ENCODE measurements at regions not wholly inside any gene's neighbourhood (a gene's known extent, or its start where the extent isn't known, plus 50 kb on each side); places are given as distances from the start of the nearest gene placed in this dataset.

DNA sequence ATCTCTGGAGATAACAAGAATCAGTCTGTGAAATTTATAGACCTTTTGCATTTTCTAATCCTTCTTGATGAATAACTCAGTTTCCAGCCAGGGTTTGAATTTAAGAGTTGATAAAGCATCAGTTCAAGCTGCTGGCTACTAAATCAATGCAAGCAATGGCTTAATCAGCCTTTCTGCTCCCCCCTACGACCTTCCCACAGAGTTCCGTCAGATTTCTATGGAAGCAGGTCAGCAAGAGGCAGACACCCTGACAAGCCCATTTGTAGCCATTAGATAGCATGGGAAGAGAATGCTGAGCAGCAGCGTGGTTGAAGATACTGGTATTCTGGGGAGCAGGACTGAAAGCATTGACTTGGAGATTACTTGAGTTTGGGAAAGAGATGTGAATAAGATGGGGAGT, 868.1 kb downstream of the KCNJ2 start:
- peaks cover 12% of the 10 kb centered on the region; the same call in 1 of the 2 replicates for H3K27me3 ChIP-seq (ENCODE audit: control insufficient read depth, insufficient read depth, low read length)
- no peak for DNase-seq (ENCODE audit: low read depth, low spot score)
- no peaks in the 10 kb centered on the region for H3K9me3 ChIP-seq (ENCODE audit: control insufficient read depth, insufficient read depth, low read length)
- no peaks in the 10 kb centered on the region; the same call in 1 of the 2 replicates for H3K4me1 ChIP-seq (ENCODE audit: control insufficient read depth, insufficient read depth, low read length)
- no peak overlapping the region for H3K27ac ChIP-seq (ENCODE audit: low read length)
- WGBS (ENCODE audit: insufficient coverage, insufficient read length): no CpG with 5 or more reads among the region's 3 CpGs
- H3K36me3 ChIP-seq (ENCODE audit: control insufficient read depth, insufficient read depth, low read length): no peaks in the 10 kb centered on the region
- H3K4me3 ChIP-seq (ENCODE audit: low read length): no peak overlapping the region

DNA sequence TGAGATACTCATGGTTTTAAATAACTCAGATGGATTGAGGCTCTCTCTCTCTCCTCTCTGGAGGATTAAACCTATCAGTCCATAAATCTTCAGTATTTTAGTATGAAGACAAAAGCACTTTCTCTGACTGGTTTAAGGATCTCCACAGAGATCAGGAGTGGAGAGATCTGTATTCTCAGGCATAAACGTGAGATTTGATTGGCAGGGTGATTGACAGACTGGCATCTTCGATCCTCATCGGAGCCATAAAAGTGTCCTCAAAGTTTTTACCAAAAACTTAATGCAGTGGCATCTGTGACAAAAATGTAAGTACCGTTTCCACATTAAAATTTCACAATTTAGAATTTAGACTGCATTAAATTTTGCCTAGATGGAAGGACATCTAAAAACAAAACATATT, 870.1 kb downstream of the KCNJ2 start:
- no peaks in the 10 kb centered on the region for H3K36me3 ChIP-seq (ENCODE audit: control insufficient read depth, insufficient read depth, low read length)
- no peaks in the 10 kb centered on the region for H3K9me3 ChIP-seq (ENCODE audit: control insufficient read depth, insufficient read depth, low read length)
- no peak for DNase-seq (ENCODE audit: low read depth, low spot score)
- H3K4me3 ChIP-seq (ENCODE audit: low read length): no peak overlapping the region
- H3K27ac ChIP-seq (ENCODE audit: low read length): no peak overlapping the region
- WGBS (ENCODE audit: insufficient coverage, insufficient read length): no CpG with 5 or more reads among the region's 4 CpGs
- no peaks in the 10 kb centered on the region for H3K4me1 ChIP-seq (ENCODE audit: control insufficient read depth, insufficient read depth, low read length)
- H3K27me3 ChIP-seq (ENCODE audit: control insufficient read depth, insufficient read depth, low read length): peaks cover 10% of the 10 kb centered on the region; the same call in 1 of the 2 replicates

DNA sequence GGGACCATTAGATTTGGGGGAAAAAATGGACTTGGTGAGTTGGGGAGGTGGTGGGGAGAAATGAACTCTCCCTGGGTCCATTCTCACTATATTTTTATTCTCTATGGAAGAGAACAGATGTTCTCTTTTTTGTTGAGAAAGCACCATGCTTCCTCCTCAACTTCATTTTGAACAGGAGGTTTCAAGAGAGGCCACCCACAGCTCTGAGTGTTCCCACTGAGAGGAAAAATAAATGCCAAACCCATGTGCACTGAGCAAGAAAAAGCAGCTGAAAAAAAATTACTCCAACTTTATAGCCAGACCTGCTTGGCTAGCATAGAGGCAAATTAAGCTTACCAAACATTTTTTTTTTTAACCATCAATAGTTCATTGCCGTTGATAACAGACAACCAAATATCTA, 883.6 kb downstream of the KCNJ2 start:
- Histone ChIP-seq H3K4me1 (ENCODE audit: control insufficient read depth, insufficient read depth, low read length) (no peaks in the 10 kb centered on the region), H3K36me3 (ENCODE audit: control insufficient read depth, insufficient read depth, low read length) (no peaks in the 10 kb centered on the region), H3K27ac (ENCODE audit: low read length) (no peak overlapping the region), H3K27me3 (ENCODE audit: control insufficient read depth, insufficient read depth, low read length) (no peaks in the 10 kb centered on the region), H3K4me3 (ENCODE audit: low read length) (no peak overlapping the region), H3K9me3 (ENCODE audit: control insufficient read depth, insufficient read depth, low read length) (no peaks in the 10 kb centered on the region)
- WGBS (ENCODE audit: insufficient coverage, insufficient read length): no CpG with 5 or more reads among the region's 1 CpG
- no peak for DNase-seq (ENCODE audit: low read depth, low spot score)

DNA sequence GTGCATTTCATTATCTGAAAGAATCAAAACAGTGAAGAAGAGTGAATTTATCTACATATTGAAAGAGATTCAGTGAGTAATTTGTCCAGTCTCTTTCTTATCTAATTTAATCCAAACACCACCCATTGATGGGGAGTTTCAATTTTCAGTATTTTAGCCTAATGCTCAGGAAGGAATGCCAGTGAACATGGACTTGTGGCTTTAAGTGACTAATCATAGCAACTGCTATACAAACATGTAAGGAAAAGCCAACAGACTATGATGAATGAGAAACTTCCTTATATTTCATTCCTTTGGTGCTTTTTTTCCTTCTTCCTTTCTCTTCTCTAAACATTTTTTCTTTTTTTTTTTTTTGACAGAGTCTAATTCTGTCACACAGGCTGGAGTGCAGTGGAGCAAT, 885.8 kb downstream of the KCNJ2 start:
- H3K9me3 ChIP-seq (ENCODE audit: control insufficient read depth, insufficient read depth, low read length): no peaks in the 10 kb centered on the region
- H3K4me1 ChIP-seq (ENCODE audit: control insufficient read depth, insufficient read depth, low read length): no peaks in the 10 kb centered on the region
- H3K27me3 ChIP-seq (ENCODE audit: control insufficient read depth, insufficient read depth, low read length): no peaks in the 10 kb centered on the region
- no peak overlapping the region for H3K4me3 ChIP-seq (ENCODE audit: low read length)
- no peak overlapping the region for H3K27ac ChIP-seq (ENCODE audit: low read length)
- no peak for DNase-seq (ENCODE audit: low read depth, low spot score)
- no peaks in the 10 kb centered on the region for H3K36me3 ChIP-seq (ENCODE audit: control insufficient read depth, insufficient read depth, low read length)

DNA sequence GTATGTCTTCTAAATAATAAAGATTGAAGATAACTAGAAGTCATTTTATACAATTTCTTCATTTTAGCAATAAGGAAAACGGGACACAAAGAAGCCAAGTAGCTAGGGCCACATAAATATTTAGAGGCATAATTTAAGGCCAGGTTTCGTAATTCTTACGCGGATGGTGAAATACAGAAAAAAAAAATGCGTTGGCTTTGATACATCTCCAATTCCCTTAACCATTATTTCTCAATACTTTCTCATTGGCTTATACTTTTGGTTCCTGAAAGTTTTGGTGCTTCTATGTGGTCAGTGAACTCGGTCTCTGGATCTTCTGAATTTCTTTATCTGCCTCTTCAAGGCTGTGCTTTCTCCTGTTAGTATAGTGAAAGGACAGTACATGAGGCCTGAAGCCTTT, 888.1 kb downstream of the KCNJ2 start:
- no peaks in the 10 kb centered on the region for H3K9me3 ChIP-seq (ENCODE audit: control insufficient read depth, insufficient read depth, low read length)
- H3K36me3 ChIP-seq (ENCODE audit: control insufficient read depth, insufficient read depth, low read length): no peaks in the 10 kb centered on the region
- no peak overlapping the region for H3K27ac ChIP-seq (ENCODE audit: low read length)
- H3K4me1 ChIP-seq (ENCODE audit: control insufficient read depth, insufficient read depth, low read length): no peaks in the 10 kb centered on the region
- no CpG with 5 or more reads among the region's 6 CpGs for WGBS (ENCODE audit: insufficient coverage, insufficient read length)
- no peak for DNase-seq (ENCODE audit: low read depth, low spot score)
- H3K4me3 ChIP-seq (ENCODE audit: low read length): no peak overlapping the region
- no peaks in the 10 kb centered on the region for H3K27me3 ChIP-seq (ENCODE audit: control insufficient read depth, insufficient read depth, low read length)

DNA sequence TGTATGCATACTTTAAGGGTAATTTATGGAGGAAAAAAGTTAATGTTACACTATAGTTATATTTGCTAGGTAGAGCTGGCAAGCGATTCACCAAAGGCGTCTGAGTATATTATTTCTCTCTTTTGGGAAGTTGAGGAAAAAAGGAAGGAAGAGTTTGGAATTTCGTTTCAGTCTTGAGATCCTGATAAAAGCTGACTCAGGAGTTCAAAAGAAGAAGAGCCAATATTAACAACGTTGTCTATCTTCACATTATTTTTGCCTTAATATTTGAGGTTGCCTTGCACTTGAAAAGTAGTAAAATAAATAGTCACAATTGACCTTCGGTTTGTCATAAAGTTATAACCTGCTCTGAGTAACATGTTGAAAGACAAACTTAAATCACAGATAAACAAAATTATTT, 888.6 kb downstream of the KCNJ2 start:
- Histone ChIP-seq H3K4me1 (ENCODE audit: control insufficient read depth, insufficient read depth, low read length) (no peaks in the 10 kb centered on the region), H3K9me3 (ENCODE audit: control insufficient read depth, insufficient read depth, low read length) (no peaks in the 10 kb centered on the region), H3K36me3 (ENCODE audit: control insufficient read depth, insufficient read depth, low read length) (no peaks in the 10 kb centered on the region), H3K4me3 (ENCODE audit: low read length) (no peak overlapping the region), H3K27ac (ENCODE audit: low read length) (no peak overlapping the region), H3K27me3 (ENCODE audit: control insufficient read depth, insufficient read depth, low read length) (no peaks in the 10 kb centered on the region)
- DNase-seq (ENCODE audit: low read depth, low spot score): no peak
- no CpG with 5 or more reads among the region's 5 CpGs for WGBS (ENCODE audit: insufficient coverage, insufficient read length)

DNA sequence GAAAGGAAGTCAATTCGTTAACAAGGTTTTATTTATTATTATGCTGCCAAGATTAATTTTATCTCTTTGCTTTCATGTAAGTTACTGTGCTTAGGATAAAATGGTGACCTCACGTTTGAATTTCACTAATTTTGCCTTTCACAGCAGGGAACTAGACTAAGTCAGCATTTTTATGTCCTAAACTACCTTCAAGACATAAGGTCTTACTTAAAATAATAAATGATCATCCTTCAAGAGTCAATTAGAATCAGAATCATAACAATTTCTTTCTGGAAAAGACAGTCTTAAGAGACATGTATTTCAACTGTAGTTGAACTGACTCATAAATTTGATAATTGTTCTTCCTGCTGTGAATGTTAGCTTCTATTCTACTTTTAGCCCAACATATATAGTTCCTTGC, 893.8 kb downstream of the KCNJ2 start:
- Histone ChIP-seq H3K9me3 (ENCODE audit: control insufficient read depth, insufficient read depth, low read length) (no peaks in the 10 kb centered on the region), H3K4me1 (ENCODE audit: control insufficient read depth, insufficient read depth, low read length) (no peaks in the 10 kb centered on the region), H3K27ac (ENCODE audit: low read length) (no peak overlapping the region), H3K36me3 (ENCODE audit: control insufficient read depth, insufficient read depth, low read length) (no peaks in the 10 kb centered on the region), H3K4me3 (ENCODE audit: low read length) (no peak overlapping the region), H3K27me3 (ENCODE audit: control insufficient read depth, insufficient read depth, low read length) (no peaks in the 10 kb centered on the region)
- WGBS (ENCODE audit: insufficient coverage, insufficient read length): no CpG with 5 or more reads among the region's 2 CpGs
- DNase-seq (ENCODE audit: low read depth, low spot score): no peak

DNA sequence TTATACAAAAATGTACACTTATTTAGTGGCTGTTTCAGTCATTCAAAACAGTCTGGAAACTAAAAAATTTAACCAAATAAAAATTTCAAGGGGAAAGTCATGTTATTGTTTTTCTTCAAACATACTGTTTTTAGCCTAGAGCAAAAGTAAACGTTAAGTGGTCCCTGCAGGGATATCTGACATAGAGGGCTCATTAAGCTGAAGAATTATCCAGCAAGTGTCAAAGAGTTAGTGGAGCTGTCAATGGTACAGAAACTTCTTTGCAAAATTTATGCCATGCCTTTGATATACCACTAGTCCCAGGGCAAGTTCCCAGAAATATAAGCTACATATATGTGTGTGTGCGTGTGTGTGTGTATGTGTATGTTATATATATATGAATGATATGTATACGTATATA, 894.2 kb downstream of the KCNJ2 start:
- H3K4me3 ChIP-seq (ENCODE audit: low read length): no peak overlapping the region
- H3K36me3 ChIP-seq (ENCODE audit: control insufficient read depth, insufficient read depth, low read length): no peaks in the 10 kb centered on the region
- no peaks in the 10 kb centered on the region for H3K9me3 ChIP-seq (ENCODE audit: control insufficient read depth, insufficient read depth, low read length)
- no peak for DNase-seq (ENCODE audit: low read depth, low spot score)
- WGBS (ENCODE audit: insufficient coverage, insufficient read length): 100% methylated on average over 1 of the region's 3 CpGs
- no peaks in the 10 kb centered on the region for H3K4me1 ChIP-seq (ENCODE audit: control insufficient read depth, insufficient read depth, low read length)
- no peaks in the 10 kb centered on the region for H3K27me3 ChIP-seq (ENCODE audit: control insufficient read depth, insufficient read depth, low read length)
- H3K27ac ChIP-seq (ENCODE audit: low read length): no peak overlapping the region

DNA sequence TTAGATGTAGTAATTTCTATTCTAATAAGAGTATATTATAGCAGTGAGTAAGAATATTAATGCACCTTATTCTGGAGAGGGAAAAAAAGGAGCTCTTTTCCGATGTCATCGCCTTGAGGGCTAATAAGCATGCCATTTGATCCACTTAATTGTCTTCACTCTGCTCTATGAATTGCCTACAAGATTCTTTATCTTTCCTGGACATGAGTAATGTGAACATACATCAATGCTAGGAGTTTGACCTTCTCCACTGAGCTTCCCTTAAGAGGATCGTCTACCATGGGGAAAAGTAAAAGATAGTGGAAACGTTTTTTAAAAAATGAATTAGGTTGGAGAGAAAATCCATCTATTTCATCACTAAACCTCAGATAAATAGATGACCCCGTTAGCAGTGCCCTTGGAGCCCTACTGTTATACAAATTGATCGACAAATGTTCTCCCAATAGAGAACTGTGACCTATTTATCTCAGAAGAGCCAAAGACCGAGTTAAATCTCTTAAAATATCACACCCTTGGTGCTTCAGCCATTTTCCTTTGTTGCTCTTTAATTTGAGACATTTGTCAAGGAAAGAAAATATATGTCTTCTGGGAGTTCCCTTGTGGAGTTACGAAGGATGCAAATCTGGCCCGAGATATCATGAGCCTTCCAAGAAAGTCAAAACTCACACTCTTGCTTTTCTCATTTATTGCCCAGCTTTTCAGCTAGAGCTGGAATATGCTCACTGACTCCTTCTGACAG, 898.5 kb downstream of the KCNJ2 start:
- H3K27me3 ChIP-seq (ENCODE audit: control insufficient read depth, insufficient read depth, low read length): no peaks in the 10 kb centered on the region
- no CpG with 5 or more reads among the region's 9 CpGs for WGBS (ENCODE audit: insufficient coverage, insufficient read length)
- DNase-seq (ENCODE audit: low read depth, low spot score): no peak
- no peaks in the 10 kb centered on the region for H3K4me1 ChIP-seq (ENCODE audit: control insufficient read depth, insufficient read depth, low read length)
- H3K36me3 ChIP-seq (ENCODE audit: control insufficient read depth, insufficient read depth, low read length): no peaks in the 10 kb centered on the region
- H3K9me3 ChIP-seq (ENCODE audit: control insufficient read depth, insufficient read depth, low read length): no peaks in the 10 kb centered on the region
- no peak overlapping the region for H3K4me3 ChIP-seq (ENCODE audit: low read length)
- H3K27ac ChIP-seq (ENCODE audit: low read length): no peak overlapping the region

DNA sequence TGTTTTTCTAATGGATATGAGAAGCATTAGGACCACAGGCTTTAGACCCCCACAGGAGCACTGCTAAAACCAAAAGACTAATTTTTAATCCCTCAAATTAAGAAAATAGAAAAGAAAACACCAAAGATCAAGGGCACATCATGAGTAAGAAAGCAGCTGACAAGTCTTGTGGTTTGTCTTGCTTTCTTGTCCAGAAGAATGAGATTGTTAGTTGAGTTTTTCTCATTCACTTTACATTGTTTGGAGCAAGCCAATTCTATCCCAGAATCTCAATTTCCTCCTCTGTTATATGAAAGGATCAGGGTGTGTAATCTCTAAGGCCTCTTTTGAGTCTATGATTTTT, 899.0 kb downstream of the KCNJ2 start:
- Histone ChIP-seq H3K36me3 (ENCODE audit: control insufficient read depth, insufficient read depth, low read length) (no peaks in the 10 kb centered on the region), H3K27me3 (ENCODE audit: control insufficient read depth, insufficient read depth, low read length) (no peaks in the 10 kb centered on the region), H3K4me3 (ENCODE audit: low read length) (no peak overlapping the region), H3K9me3 (ENCODE audit: control insufficient read depth, insufficient read depth, low read length) (no peaks in the 10 kb centered on the region), H3K4me1 (ENCODE audit: control insufficient read depth, insufficient read depth, low read length) (no peaks in the 10 kb centered on the region), H3K27ac (ENCODE audit: low read length) (no peak overlapping the region)
- no peak for DNase-seq (ENCODE audit: low read depth, low spot score)

DNA sequence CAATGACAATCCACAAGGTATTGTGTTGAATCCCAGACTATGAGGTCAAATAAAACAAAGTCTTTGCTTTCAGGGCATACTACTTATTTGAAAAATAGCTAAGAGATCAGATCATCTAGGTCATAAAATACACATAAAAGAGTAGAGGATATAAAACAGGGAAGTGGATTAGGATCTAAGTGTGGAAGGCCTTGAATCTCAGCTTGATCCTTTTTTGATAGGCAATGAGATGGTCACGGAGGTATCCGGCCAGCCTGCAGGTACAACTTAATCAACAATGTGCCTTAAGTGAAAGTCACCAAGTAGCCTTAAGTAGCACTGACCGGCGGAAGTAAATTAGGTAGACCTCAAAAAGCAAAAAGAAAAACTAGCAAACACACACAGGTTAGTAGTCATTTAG, 901.7 kb downstream of the KCNJ2 start:
- H3K9me3 ChIP-seq (ENCODE audit: control insufficient read depth, insufficient read depth, low read length): no peaks in the 10 kb centered on the region
- DNase-seq (ENCODE audit: low read depth, low spot score): no peak
- no peaks in the 10 kb centered on the region for H3K27me3 ChIP-seq (ENCODE audit: control insufficient read depth, insufficient read depth, low read length)
- no CpG with 5 or more reads among the region's 4 CpGs for WGBS (ENCODE audit: insufficient coverage, insufficient read length)
- no peaks in the 10 kb centered on the region for H3K4me1 ChIP-seq (ENCODE audit: control insufficient read depth, insufficient read depth, low read length)
- no peak overlapping the region for H3K4me3 ChIP-seq (ENCODE audit: low read length)
- H3K27ac ChIP-seq (ENCODE audit: low read length): no peak overlapping the region
- no peaks in the 10 kb centered on the region for H3K36me3 ChIP-seq (ENCODE audit: control insufficient read depth, insufficient read depth, low read length)

All from iPS DF 6.9 (cell line).